Hematopoietic multipotent progenitor cell treated with erythropoietin and hydrocortisone succinate and interleukin-3 and kit ligand, for 6 days (in vitro differentiated cells): ENCODE measurements at regions not wholly inside any gene's neighbourhood (a gene's known extent, or its start where the extent isn't known, plus 50 kb on each side); places are given as distances from the start of the nearest gene placed in this dataset.
"Not testable (repeated sequence)": the region's sequence is repeated elsewhere in the genome, so short reads cannot be mapped to it uniquely, and the experiment has no call there.

Experiments used
- DNase-seq: peaks from one replicate; pipeline ENCODE4 v3.0.0-alpha.2; 2015

- no peak for DNase-seq
Observed at GRCh38 chr2:18976168-18976961, 382.1 kb downstream of the OSR1 start.

GRCh38 chr2:18975506-18976167 lies 382.8 kb downstream of the OSR1 start:
- DNase-seq: no peak

DNA sequence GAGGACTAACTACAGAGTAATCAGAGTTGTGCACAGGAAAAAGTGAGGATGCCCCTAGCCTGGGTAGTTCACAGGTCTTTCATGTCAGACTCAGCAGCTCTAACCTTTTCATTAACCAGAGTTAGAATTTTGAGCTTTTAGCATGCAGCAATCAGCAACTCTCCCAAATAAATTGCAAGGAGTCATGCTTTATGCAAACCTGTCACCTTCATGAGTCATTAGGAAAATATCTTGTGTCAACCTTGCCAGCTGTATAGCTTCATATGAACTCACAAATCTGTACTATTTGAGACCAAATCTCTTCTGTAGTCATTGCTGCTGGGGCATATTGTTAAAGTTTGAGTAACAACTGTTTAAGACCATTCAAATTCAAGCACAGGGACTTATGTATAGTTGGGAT lies 382.3 kb upstream of the NT5C1B start:
- DNase-seq: no peak

DNA sequence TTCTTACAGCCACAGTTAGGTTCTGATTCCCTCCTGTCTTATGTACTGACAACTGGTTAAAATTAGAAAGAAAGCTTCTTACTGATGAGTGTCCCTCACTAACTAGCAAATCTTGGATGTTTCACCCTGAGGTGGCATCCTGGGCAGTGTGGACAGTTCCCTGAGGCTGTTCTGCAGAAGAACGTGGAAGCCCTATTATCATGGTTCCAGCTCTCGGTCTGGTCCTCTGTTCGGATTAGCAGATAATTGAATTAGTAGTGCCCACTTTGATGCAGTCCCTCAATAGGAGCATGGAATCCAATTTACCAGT lies 381.7 kb upstream of the NT5C1B start:
- no peak for DNase-seq

DNA sequence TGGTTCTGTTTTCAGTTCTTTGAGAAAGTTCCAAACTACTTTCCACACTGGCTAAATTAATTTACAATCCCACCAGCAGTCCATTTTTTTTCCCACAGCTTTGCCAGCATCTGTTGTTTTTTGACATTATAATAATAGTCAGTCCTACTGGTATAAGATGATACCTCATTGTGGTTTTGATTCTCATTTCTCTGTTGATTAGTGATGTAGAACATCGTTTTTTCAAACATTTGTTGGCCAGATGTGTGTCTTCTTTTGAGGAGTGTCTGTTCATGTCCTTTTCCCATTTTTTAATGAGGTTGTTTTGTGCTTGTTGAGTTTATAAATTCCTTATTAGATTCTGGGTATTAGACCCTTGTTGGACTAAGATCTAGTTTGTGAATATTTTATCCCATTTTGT lies 376.8 kb upstream of the NT5C1B start:
- no peak for DNase-seq

GRCh38 chr2:18963739-18964256 lies 374.4 kb upstream of the NT5C1B start:
- DNase-seq: not testable (repeated sequence)

DNA sequence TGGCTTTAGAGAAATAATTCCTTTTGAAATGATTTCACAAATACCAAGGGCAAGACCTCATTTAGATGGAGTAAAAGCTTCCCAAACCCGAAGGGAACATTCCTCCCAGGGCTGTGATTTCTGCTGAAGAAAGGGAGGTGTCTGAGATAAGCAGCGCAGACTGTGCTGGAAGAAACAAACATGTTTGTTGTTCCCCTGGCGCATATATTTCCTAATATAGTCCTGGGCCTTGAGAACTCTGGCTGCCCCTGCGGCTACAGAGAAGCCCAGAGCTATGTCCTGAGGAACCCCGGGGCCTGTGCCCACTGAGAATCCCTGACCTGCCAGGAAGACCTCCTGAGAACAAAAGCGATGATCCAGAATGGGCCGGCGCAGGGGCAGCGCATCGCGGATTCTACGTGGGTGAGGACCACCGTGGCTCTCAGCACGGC lies 372.6 kb upstream of the NT5C1B start:
- no peak for DNase-seq

- peak; percentile 3 for DNase-seq
Observed at GRCh38 chr2:18959952-18960717, 370.8 kb upstream of the NT5C1B start.

DNA sequence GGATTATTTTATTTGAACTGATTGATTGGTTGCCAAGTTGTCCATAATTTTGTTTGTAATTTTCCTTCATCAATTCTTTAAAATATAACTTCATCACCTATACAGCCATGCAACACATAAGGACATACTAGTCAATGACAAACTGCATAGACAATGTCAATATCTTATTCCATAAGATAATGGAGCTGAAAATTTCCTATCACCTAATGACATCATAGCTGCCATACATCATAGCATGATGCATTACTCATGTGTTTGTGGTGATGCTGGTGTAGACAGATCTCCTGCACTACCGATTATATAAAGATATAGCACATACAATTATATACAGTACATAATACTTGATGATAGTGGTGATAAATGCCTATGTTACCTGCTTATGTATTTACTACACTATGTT lies 369.8 kb upstream of the NT5C1B start:
- DNase-seq: no peak

DNA sequence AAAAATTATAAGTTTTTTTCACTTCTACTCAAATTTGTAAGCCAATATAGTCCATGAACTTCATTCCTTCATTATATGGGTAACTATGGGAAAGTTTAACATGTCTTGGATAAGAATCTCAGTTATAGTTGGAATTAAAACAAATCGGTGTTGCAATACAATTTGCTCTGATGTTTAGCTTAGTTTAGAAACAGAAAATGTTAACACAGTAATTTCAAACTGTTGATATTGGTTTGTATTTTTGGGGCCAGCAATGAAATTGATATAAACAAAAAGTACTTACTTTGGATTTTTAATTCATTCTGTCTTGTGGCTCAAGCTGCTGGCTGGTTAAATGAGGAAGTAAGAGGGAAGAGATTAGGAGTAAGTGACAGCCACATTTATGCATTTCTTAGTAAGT lies 368.5 kb upstream of the NT5C1B start:
- DNase-seq: no peak

- DNase-seq: no peak
Observed at GRCh38 chr2:18950361-18950851, 361.0 kb upstream of the NT5C1B start.

DNA sequence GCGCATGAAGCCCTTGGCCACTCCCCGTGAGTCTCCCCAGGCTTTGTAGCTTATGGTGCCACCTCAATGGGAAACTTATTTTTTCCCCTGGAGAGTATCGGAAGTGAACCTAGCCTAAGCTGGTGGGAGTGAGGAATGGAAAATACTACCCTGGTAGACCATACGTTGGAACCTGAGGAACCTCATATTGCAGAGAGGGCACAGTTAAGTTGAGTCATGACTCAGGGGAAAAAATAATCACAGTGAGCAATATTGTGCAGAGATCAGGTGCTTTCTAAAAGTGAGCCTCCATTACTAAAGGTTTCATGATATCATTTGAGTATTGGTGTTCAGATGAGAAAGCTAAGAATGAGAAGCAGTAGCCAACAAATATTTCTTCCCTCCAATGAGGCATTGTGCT lies 360.5 kb upstream of the NT5C1B start:
- no peak for DNase-seq

GRCh38 chr2:18940184-18940583 lies 350.8 kb upstream of the NT5C1B start:
- DNase-seq: no peak

DNA sequence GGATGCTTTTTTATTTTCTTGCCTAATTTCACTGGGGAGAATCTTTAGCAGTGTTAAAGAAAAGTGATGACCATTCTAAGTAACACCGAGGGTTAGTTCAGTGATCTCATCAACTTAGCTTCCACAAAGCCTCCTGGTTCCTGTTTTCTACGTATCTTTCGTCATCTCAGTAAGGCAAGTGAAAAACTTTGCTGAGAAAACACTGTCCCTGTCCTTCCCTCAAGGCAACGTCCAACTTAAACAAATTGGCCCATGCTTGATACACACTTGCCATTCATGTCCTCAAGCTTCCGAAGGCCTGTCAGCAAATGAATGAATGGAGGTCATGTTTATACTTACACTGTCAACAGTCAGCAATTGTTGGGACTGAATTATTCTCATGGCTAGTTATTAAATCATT lies 350.4 kb upstream of the NT5C1B start:
- DNase-seq: not testable (repeated sequence)

DNA sequence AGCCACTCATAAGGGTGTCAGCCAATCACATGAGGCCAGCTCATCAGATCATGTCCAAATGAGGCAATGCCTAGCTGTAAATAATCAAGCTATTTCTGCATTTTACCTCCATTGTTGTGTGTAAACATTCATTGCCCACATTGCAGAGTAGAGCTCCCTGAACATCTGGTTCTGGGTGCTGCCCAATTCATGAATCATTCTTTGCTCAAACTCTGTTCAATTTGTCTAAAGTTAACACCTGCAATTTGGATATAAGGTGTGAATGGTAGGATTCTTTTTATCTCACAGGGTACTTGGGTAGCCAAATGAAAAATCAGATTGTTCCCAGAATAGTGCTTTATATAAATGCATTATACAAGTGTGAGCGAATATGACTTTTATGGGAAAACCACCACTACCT lies 345.5 kb upstream of the NT5C1B start:
- DNase-seq: no peak

DNA sequence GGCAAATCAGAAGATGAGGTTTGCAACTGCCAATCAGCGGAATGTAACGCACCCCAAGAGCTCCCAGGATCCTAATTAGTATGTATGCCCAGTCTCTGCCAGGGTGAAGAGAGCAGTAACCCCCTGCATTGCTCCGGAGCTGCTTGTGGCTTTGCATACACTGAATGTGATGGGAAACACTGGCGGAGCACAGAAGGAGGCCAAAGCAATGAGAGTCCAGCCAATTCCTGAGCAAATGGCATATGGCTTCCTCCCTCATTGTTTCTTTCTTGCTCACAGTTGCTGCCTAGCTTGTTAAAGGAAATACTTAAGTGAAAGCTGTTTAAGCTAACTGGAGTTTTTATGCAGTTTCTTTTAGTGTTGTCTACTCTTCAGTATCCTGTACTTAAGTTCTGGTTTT lies 343.5 kb upstream of the NT5C1B start:
- DNase-seq: no peak

DNA sequence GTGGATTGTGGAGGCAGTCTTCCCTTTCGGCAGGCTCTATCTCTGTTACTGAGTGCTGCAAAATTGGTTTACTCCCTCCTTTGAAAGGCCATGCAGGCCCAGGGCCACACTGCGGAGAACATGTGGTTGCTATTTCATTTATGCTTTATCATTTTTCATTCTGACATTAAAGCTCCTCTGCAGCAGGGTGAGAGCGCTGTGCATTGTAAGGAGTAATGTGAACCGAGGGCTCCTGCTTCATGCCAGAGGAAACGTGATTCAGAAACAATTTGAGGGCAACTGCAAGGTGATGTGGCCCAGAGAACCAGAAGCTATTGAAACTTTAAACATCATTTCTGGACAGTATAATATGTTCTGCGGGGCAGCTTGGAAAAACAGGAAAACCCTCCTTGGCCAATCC lies 341.6 kb upstream of the NT5C1B start:
- DNase-seq: no peak

DNA sequence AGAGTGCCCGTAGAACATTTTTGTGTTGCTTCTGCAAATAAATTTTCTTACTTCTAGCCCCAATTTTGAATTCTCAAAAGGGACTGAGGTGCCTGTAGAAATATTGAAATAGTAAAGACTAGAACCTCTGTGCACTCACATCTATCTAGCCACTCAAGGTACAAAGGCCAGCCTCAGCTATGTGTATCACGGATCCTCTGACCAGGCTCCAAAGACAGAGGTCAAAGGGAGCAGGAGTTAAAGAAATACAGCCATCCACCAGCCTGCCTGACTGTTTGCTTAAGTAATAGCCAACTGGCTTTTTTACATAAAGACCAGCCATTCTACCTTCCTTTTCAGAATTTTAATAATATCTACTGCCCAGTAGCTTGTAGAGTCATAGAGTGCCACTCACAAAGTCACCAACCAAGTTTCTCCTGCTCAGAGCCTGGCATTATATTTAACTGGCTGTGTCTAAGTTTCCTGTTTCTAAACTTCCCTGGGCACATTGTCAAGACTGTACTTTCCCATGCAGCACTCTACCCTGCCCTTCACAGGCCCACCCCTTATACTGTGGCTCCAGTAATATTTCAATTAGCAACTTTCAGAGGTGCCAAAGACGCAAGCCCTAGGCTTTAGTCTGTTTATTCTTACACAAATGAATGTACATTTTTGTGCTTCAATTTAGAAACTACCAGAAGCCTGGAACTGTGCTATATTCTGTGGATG lies 338.3 kb upstream of the NT5C1B start:
- no peak for DNase-seq

DNA sequence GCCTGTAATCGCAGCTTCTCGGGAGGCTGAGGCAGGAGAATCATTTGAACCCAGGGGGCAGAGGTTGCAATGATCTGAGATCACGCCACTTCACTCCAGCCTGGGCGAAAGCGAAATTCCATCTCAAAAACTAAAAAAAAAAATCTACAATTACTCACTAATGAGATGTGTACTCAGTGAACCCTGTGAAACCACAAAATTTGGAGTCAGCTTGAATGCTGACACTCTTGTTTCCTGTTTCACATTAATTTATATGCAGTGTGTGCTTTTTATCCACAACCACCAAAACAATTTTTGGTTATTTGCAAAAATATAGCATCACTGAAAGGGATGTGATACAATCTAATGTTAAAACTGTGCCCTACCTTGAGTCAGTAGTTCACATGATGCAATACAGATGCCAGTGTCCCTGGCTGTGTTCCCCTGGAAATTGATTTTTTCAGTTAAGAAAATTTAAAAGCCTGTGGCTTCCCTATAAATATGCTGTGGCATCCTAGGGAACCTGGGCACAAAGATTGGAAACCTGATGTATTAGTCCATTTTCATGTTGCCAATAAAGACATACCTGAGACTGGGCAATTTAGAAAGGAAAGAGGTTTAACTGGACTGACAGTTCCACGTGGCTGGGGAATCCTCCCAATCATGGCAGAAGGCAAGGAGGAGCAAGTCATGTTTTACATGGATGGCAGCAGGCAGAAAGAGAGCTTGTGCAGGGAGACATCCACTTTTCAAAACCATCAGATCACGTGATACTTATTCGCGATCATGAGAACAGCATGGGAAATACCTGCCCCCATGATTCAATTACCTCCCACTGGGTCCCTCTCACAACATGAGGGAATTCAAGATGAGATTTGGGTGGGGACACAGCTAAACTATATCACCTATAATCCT lies 337.5 kb upstream of the NT5C1B start:
- no peak for DNase-seq

DNA sequence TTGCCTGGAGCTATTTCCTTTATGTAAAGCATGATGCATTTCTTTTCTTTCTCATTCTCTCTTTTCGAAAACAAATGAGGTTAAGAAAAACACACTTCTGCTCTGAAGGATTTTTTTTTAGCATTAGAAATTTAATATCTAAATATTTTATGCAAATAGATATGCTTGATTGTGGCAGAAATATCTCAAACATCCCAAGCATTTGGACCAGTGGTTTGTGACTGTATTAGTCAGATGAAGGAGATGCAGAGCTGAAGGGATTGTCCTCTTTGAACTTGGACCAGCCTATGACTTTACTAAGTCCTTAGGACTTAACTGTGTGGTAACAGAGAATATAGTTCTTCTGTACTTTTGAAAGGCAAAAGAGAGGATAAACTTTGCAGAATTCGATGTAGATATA lies 335.9 kb upstream of the NT5C1B start:
- DNase-seq: no peak

DNA sequence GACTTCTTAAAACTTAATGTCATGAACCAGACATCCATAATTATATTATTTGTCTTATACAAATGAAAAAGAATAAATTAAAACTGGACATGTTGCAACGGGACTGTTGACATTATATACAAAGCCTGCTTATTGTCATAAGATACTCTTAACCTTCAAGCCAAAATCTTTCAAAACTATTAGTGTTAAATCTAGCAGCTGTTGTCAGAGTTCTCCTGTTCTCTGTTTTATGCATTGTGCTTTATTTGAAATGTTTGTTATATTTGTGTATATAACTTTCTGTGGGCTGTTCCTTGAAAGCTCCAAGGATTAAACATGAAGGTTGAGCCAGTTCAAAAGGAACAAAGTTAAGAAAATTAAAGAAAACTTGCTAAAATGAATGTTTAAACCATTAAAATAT lies 335.5 kb upstream of the NT5C1B start:
- DNase-seq: no peak

DNA sequence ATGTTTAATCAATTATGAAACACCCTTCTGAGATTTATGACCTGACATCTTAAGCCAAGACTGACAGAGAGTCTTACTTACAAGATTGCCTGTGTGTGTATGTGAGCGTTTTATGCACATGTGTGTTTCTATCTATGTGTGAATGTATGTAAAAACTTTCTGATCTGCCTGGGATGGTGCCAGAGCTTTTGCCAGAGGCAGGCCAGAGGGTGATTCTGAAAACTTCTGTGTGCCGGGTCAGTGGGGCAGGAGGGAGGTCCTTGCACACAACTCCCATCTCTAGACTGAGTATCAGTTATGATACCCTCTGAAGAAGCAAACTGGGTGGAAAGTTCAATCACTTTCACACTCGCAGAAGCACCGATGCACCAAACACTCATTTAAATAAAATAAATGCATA lies 335.0 kb upstream of the NT5C1B start:
- no peak for DNase-seq
